Cardiac fibroblast (primary cell): ENCODE measurements at regions not wholly inside any gene's neighbourhood (a gene's known extent, or its start where the extent isn't known, plus 50 kb on each side); places are given as distances from the start of the nearest gene placed in this dataset.

ENCODE experiments used
- DNase-seq, 2 donors: peaks; one replicate each; pipeline versions ENCODE4 v3.0.0 to v3.0.0-alpha.2; 2010; ENCODE audit warnings: low read depth in 2 of 2
- H3K4me3 ChIP-seq, 2 donors: replicated peaks in 1 of 2; 1 replicate in 1 of 2; 2 replicates in 1 of 2; pipeline ENCODE4 v1.5.1; 2011; ENCODE audit warnings: low read depth in 2 of 2, low read length in 2 of 2, mild to moderate bottlenecking in 2 of 2, moderate library complexity in 1 of 2
- TF ChIP-seq, protein P1 (sequence below): IDR thresholded peaks from one replicate; pipeline ENCODE4 v1.5.1; 2011; ENCODE audit warnings: low read depth, mild to moderate bottlenecking, low read length, inconsistent platforms

DNA sequence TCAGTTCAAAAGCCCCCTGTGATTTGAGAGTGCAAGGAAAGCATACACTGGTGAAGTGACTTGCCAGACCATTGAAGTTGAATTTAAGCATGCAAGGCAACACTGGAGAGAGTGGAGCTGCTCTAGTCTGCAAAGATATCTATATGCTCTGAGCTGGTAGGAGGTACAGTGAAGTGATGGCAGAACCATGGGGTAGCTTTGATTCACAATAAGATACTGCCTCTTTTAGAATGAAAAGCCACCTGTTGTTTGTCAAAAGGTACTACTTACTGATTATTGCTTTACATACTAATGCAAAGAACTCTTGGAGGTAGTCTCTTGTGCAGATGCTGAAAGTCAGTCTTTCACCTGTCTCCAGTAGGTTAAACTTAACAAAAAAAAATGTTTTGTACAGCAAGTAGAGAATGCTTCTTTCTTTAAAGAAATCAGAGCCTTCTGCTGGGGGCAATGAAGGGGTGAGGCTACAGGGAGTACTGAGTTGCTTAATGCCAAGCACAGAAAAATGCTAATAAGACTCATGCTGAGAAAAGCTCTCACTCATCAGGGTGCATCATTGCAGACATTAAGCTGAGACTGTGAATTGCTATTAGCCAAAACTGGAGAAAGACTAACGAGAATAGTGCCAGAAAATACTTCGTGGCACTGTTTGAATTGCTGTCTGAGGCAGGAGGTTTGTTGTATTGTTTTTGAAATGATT is 1150.5 kb upstream of the TMPRSS15 start:
- DNase-seq, result no peak
- no peak overlapping the region for H3K4me3 ChIP-seq
- TF ChIP-seq, protein P1, sequence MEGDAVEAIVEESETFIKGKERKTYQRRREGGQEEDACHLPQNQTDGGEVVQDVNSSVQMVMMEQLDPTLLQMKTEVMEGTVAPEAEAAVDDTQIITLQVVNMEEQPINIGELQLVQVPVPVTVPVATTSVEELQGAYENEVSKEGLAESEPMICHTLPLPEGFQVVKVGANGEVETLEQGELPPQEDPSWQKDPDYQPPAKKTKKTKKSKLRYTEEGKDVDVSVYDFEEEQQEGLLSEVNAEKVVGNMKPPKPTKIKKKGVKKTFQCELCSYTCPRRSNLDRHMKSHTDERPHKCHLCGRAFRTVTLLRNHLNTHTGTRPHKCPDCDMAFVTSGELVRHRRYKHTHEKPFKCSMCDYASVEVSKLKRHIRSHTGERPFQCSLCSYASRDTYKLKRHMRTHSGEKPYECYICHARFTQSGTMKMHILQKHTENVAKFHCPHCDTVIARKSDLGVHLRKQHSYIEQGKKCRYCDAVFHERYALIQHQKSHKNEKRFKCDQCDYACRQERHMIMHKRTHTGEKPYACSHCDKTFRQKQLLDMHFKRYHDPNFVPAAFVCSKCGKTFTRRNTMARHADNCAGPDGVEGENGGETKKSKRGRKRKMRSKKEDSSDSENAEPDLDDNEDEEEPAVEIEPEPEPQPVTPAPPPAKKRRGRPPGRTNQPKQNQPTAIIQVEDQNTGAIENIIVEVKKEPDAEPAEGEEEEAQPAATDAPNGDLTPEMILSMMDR, result no peak

DNA sequence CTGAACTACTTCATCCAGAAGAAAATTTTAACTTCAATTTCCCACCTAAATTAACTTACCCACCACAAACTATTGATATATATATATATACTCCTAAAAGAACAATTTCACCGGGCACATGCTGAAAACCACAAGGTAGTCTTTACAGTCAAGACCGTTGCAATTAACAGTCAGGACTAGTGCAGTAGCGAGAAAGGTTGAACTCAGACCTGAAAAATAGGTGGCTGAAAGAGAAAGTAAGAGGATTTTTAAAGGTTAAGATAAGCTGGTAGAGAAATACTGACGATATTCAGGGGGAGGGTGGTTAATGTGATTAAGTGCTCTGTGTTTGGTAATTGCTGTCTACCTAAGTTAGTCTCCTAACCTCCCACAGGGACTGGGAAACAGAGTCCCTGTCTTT is 1153.5 kb upstream of the TMPRSS15 start:
- TF ChIP-seq, protein P1, result no peak
- DNase-seq, result no peak
- no peak overlapping the region for H3K4me3 ChIP-seq

DNA sequence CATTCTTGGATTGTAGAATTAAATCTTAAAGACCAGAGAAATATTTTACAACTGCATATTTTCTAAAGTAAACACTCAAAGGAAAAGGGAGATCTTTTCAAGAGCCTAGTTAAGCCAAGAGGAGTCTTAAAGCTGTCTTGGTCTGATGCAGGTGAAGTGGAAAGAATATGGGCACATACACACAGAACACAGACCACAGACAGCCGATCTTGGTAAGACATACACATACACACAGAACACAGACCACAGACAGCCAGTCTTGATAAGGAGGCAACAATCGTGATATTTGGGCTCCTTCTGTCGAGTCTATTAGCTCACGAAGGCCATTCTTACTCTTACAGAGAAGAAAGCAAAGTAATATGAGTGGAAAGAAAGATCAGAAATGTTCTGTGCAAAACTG is 1153.9 kb upstream of the TMPRSS15 start:
- DNase-seq, result no peak
- no peak overlapping the region for H3K4me3 ChIP-seq
- TF ChIP-seq, protein P1, result no peak

DNA sequence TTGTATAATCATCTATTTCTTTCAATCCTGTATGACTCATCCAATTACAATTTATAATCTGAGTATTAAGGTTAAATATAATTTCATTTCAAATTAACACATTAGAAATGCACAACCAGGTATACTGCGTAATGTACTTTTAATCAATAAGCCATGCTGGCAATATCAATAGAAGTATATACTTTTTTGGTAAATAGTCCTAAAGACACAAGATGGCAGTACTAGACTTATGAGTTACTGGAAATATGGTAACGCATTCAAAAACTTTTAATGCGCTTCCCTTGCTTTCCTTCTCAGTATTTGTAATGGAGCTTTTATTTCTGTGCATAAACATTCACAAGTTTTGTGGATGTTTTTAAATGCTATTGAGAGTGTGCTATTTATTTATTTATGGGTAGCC is 1162.0 kb upstream of the TMPRSS15 start:
- TF ChIP-seq, protein P1, result no peak
- no peak overlapping the region for H3K4me3 ChIP-seq
- DNase-seq, result no peak

DNA sequence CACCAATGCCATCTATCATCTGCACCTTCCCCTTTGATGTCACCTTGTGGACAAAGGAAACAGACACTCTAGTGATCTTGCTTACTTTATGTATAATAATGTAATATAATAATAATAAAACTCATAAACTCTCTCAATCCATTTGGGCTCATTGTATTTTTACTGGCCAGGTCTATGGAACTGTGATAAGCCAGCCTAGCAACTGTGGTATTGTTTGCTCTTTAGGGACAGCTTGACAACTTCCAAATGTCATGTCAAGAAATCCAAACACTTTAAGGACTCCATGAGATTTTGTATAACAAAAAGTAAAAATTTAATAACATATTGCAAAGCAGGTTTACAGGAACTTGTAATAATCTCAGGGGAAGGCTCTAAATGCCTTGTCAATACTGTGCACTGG is 1163.4 kb upstream of the TMPRSS15 start:
- no peak for DNase-seq
- TF ChIP-seq, protein P1, result no peak
- no peak overlapping the region for H3K4me3 ChIP-seq

DNA sequence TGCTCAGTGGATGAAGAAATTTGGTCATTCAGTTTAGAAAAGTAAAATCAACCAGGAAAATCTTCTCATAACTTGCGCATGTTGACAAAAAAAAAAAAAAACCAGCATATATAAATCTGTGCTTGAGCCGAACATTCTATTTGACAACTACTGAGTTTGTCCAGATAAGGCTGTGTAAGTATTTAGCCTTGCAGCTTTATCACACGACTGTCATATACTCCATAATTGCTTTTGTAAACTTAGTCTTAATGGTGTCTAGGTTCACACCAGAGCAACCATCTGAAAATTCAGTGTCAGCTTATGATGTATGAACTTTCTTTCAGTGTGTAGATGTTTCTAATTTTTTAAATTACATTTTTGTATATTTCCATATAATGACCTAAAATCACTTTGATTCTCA is 1173.8 kb upstream of the TMPRSS15 start:
- TF ChIP-seq, protein P1, result no peak

DNA sequence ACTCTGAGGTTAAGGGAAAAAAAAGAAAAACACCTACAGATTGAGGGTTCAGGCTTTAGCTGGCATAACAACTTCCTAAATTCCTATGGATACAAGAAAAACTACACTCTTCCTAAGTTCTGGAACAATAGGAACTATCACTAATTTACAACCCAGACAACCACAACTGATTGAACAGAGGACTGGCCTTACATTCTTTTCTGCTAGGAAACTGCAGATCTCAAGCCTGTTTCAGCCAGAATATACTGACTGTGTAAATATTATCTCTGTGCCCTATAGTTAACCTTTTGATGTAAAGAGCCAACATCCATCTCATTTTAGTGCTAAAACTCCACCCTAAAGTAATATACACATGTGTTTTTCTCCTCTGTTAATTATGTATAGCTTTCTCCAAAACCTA is 1186.5 kb upstream of the TMPRSS15 start:
- TF ChIP-seq, protein P1, result no peak
- H3K4me3 ChIP-seq, result no peak overlapping the region
- no peak for DNase-seq

More for the DNA sequence above, 1173.8 kb upstream of the TMPRSS15 start:
- no peak for DNase-seq
- H3K4me3 ChIP-seq, result no peak overlapping the region
